HFFc6 (cell line): ENCODE measurements at regions not wholly inside any gene's neighbourhood (a gene's known extent, or its start where the extent isn't known, plus 50 kb on each side); places are given as distances from the start of the nearest gene placed in this dataset.
"Not testable (repeated sequence)": the region's sequence is repeated elsewhere in the genome, so short reads cannot be mapped to it uniquely, and the experiment has no call there.

Source experiments
- DNase-seq: peaks from one replicate; pipeline ENCODE4 v3.0.0-alpha.2; 2018
- H3K27ac Mint-ChIP-seq: 2 replicates; pipeline ENCODE4 v1.8.0; 2020; ENCODE audit warnings: mild to moderate bottlenecking, mixed read lengths
- H3K27me3 Mint-ChIP-seq: 2 replicates; pipeline ENCODE4 v1.8.0; 2021; ENCODE audit warnings: mild to moderate bottlenecking, moderate library complexity, mixed read lengths; ENCODE audit not compliant: insufficient read depth
- H3K36me3 Mint-ChIP-seq: 2 replicates; pipeline ENCODE4 v1.8.0; 2021; ENCODE audit warnings: low read depth, mixed read lengths
- H3K4me1 Mint-ChIP-seq: 2 replicates; pipeline ENCODE4 v1.8.0; 2020; ENCODE audit warnings: low read depth, mixed read lengths
- H3K4me3 Mint-ChIP-seq: 2 replicates; pipeline ENCODE4 v1.8.0; 2020; ENCODE audit warnings: mild to moderate bottlenecking, moderate library complexity, mixed read lengths
- H3K9me3 Mint-ChIP-seq: 2 replicates; pipeline ENCODE4 v1.8.0; 2020; ENCODE audit warnings: mild to moderate bottlenecking, mixed read lengths
- TF ChIP-seq, protein P1 (sequence below): fragments of 200-600 bp; sonication (generic); IDR thresholded peaks from 2 replicates; pipeline ENCODE4 v1.5.0; 2021; ENCODE audit warnings: antibody characterized with exemption, mild to moderate bottlenecking

DNA sequence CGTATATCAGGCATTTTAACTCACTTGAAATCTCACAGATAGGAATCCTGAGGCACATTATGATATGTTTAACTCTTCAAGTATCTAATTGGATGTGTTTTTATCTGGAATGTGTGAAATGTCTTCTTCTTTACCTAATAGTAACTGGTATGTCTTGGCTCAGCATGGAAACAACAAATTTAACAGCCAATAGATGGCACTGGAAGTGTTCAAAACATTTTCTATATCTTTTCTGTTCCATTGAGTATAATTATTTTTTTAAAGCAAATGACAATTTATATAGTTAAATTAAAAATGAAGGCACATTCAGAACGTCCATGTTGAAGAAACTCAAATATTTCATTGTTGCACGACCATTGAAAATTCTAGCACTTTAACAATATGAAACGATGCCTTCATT lies 164.6 kb upstream of the SLC16A7 start:
- peak; percentile 13 for DNase-seq
- no peak overlapping the region for H3K4me3 Mint-ChIP-seq
- no peaks in the 10 kb centered on the region for H3K36me3 Mint-ChIP-seq
- no peaks in the 10 kb centered on the region for H3K27me3 Mint-ChIP-seq
- TF ChIP-seq, protein P1, sequence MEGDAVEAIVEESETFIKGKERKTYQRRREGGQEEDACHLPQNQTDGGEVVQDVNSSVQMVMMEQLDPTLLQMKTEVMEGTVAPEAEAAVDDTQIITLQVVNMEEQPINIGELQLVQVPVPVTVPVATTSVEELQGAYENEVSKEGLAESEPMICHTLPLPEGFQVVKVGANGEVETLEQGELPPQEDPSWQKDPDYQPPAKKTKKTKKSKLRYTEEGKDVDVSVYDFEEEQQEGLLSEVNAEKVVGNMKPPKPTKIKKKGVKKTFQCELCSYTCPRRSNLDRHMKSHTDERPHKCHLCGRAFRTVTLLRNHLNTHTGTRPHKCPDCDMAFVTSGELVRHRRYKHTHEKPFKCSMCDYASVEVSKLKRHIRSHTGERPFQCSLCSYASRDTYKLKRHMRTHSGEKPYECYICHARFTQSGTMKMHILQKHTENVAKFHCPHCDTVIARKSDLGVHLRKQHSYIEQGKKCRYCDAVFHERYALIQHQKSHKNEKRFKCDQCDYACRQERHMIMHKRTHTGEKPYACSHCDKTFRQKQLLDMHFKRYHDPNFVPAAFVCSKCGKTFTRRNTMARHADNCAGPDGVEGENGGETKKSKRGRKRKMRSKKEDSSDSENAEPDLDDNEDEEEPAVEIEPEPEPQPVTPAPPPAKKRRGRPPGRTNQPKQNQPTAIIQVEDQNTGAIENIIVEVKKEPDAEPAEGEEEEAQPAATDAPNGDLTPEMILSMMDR = peak; percentile 59; the same call in 1 of the 2 replicates
- peaks cover 21% of the 10 kb centered on the region for H3K4me1 Mint-ChIP-seq
- no peak overlapping the region for H3K27ac Mint-ChIP-seq
- no peaks in the 10 kb centered on the region for H3K9me3 Mint-ChIP-seq

DNA sequence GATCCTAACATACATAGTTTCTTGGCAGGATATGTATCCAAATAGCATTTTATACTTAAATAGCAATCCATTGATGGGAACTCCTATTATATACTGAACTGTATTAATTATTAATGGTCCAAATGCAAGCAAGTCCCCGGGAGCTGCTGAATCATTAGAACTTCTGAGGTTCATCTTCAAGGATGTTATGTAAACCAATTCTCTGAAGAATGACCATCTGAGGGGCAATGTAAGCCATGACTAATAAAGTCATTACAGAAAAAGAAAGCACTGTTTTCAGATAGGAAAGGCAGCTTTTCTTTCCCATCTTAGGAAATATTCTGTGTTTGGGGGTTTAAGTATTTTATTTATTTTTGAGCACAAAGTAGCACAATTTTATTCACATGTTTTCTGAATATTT lies 166.1 kb upstream of the SLC16A7 start:
- Mint-ChIP-seq H3K9me3 (no peaks in the 10 kb centered on the region), H3K4me3 (no peak overlapping the region), H3K36me3 (no peaks in the 10 kb centered on the region), H3K4me1 (peaks cover 21% of the 10 kb centered on the region), H3K27ac (no peak overlapping the region), H3K27me3 (no peaks in the 10 kb centered on the region)
- no peak for DNase-seq
- TF ChIP-seq, protein P1 = no peak

DNA sequence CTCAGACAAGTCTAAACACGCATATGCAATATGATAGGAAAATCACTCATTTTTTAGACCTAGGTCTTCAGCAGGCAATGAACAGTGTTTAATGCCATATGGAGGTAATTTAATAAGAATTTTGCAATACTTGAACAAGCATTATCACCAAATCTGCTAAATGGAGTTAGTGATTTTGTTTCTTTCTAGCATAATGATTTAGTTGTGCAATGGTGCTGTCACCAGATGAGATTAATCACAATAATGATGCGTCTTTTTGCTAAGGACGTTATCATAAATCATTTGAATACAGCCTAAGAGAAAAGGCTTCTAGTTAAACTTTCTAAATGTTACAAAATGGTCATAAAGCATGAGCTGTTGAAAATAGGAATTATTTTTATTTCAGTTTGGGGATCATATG lies 170.0 kb upstream of the SLC16A7 start:
- no peaks in the 10 kb centered on the region for H3K36me3 Mint-ChIP-seq
- no peaks in the 10 kb centered on the region for H3K27me3 Mint-ChIP-seq
- no peak for DNase-seq
- no peak overlapping the region for H3K4me3 Mint-ChIP-seq
- peaks cover 8% of the 10 kb centered on the region for H3K4me1 Mint-ChIP-seq
- TF ChIP-seq, protein P1 = no peak
- no peaks in the 10 kb centered on the region for H3K9me3 Mint-ChIP-seq
- no peak overlapping the region for H3K27ac Mint-ChIP-seq

DNA sequence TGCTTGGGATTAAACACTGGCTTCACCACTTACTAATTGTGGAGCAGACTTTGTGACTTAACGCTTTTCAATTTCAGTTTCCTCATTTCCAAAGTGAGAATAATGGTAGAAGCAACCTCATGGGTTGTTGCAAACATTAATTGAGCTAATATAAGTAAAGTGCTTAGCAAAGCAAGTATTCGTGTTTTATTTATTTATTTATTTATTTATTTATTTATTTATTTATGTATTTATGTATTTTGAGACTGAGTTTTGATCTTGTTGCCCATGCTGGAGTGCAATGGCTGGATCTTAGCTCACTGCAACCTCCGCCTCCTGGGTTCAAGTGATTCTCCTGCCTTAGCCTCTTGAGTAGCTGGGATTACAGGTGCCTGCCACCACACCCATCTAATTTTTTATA lies 171.2 kb upstream of the SLC16A7 start:
- not testable (repeated sequence) for H3K9me3 Mint-ChIP-seq, H3K36me3 Mint-ChIP-seq, DNase-seq, H3K4me1 Mint-ChIP-seq, H3K27ac Mint-ChIP-seq, H3K27me3 Mint-ChIP-seq, H3K4me3 Mint-ChIP-seq

DNA sequence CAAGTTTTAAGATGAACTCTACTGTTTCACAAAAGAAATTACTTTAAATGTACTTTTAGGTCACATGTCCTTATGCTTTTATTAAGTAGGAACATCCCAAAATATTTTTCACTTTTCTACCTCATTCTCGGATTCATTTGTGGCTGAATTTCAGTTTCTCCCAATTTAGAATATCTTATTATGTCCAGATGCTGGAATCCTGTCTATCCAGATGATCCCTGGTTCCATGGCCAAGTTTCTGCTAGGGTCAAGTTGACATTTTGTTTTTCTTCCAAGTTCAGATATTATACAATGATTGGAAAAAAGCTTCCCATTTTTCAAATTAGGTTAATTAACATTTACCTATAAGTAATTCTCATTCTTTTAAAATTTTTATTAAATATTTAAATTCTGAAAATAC lies 181.8 kb upstream of the SLC16A7 start:
- no peak for DNase-seq
- Mint-ChIP-seq H3K4me3 (no peak overlapping the region), H3K9me3 (no peaks in the 10 kb centered on the region), H3K27ac (no peak overlapping the region), H3K4me1 (peaks cover 1% of the 10 kb centered on the region; the same call in 1 of the 2 replicates), H3K27me3 (no peaks in the 10 kb centered on the region; the same call in 1 of the 2 replicates), H3K36me3 (no peaks in the 10 kb centered on the region)
- TF ChIP-seq, protein P1 = no peak

DNA sequence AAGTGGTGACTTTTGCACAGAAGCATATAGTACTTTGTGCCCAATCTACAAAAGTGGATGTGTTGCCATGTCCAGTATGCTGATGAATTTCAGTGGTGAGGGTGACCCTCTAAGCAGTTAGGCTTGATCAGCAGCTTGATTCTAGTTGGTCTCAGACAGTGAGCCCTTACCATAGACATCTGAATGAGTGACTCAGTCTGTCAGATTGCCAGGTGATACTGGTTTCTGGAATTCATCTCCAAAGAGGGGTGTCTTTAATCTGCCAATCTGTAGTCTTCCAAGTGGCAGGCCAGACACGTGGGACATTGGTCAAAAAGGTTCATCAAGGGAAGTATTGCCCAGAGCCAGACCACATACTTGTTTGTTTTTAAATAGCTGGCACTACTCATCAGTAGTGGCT lies 187.4 kb upstream of the SLC16A7 start:
- H3K9me3 Mint-ChIP-seq = no peaks in the 10 kb centered on the region
- TF ChIP-seq, protein P1 = no peak

More for the DNA sequence above, 187.4 kb upstream of the SLC16A7 start:
- Mint-ChIP-seq H3K27ac (no peak overlapping the region), H3K4me3 (no peak overlapping the region), H3K27me3 (no peaks in the 10 kb centered on the region; the same call in 1 of the 2 replicates), H3K36me3 (no peaks in the 10 kb centered on the region), H3K4me1 (peaks cover 20% of the 10 kb centered on the region)
- DNase-seq = peak; percentile 49
